ENCODE measurements at regions not wholly inside any gene's neighbourhood (a gene's known extent, or its start where the extent isn't known, plus 50 kb on each side); places are given as distances from the start of the nearest gene placed in this dataset.

DNA sequence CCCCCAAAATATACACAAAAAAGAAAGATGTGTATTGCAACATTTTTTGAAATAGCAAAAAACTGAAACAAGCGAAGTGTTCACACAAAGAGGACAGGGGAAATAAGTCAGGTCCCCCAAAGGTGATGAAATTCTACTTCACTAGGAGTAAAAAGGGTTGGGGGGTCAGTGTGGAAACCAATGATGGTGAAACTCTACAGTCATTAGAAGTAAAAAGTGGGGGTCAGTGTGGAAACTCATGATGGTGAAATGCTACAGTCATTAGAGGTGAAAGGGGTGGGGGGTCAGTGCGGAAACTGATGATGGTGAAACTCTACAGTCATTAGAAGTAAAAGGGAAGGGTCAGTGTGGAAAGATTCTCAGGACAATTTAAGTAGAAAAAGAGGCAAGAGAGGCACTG, 298.2 kb downstream of the EIPR1 start:
- Histone ChIP-seq H3K27me3 (no peaks in the 10 kb centered on the region), H3K4me3 (no peak overlapping the region), H3K4me1 (replicated peaks in 1 of 2) (no peaks in the 10 kb centered on the region), H3K9me3 (replicated peaks in 1 of 3) (no peaks in the 10 kb centered on the region), H3K27ac (no peak overlapping the region), H3K36me3 (replicated peaks in 1 of 2) (no peaks in the 10 kb centered on the region)
- intact Hi-C loops (cut with DNase I), result no loop called here
- 72 to 88% (median 83%) methylated on average over 2 of the region's 2 CpGs for WGBS, 4 donors
- TF ChIP-seq POLR2A (IDR thresholded peaks at IDR 0.05), result no peak
- TF ChIP-seq, protein P1, sequence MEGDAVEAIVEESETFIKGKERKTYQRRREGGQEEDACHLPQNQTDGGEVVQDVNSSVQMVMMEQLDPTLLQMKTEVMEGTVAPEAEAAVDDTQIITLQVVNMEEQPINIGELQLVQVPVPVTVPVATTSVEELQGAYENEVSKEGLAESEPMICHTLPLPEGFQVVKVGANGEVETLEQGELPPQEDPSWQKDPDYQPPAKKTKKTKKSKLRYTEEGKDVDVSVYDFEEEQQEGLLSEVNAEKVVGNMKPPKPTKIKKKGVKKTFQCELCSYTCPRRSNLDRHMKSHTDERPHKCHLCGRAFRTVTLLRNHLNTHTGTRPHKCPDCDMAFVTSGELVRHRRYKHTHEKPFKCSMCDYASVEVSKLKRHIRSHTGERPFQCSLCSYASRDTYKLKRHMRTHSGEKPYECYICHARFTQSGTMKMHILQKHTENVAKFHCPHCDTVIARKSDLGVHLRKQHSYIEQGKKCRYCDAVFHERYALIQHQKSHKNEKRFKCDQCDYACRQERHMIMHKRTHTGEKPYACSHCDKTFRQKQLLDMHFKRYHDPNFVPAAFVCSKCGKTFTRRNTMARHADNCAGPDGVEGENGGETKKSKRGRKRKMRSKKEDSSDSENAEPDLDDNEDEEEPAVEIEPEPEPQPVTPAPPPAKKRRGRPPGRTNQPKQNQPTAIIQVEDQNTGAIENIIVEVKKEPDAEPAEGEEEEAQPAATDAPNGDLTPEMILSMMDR (IDR thresholded peaks at IDR 0.05), result no peak
- DNase-seq, result no peak

- Histone ChIP-seq H3K27me3 (no peaks in the 10 kb centered on the region), H3K27ac (no peak overlapping the region), H3K36me3 (replicated peaks in 1 of 2) (no peaks in the 10 kb centered on the region), H3K4me3 (no peak overlapping the region), H3K4me1 (replicated peaks in 1 of 2) (no peaks in the 10 kb centered on the region), H3K9me3 (replicated peaks in 1 of 3) (no peaks in the 10 kb centered on the region)
- TF ChIP-seq POLR2A (IDR thresholded peaks at IDR 0.05), result no peak
- TF ChIP-seq, protein P1 (IDR thresholded peaks at IDR 0.05), result no peak
- no peak for DNase-seq
- WGBS, 4 donors, result 82 to 92% (median 89%) methylated on average over 4 of the region's 4 CpGs
- intact Hi-C loops (cut with DNase I), result no loop called here
These were observed 298.9 kb downstream of the EIPR1 start for GRCh38 chr2:3078684-3079083.

DNA sequence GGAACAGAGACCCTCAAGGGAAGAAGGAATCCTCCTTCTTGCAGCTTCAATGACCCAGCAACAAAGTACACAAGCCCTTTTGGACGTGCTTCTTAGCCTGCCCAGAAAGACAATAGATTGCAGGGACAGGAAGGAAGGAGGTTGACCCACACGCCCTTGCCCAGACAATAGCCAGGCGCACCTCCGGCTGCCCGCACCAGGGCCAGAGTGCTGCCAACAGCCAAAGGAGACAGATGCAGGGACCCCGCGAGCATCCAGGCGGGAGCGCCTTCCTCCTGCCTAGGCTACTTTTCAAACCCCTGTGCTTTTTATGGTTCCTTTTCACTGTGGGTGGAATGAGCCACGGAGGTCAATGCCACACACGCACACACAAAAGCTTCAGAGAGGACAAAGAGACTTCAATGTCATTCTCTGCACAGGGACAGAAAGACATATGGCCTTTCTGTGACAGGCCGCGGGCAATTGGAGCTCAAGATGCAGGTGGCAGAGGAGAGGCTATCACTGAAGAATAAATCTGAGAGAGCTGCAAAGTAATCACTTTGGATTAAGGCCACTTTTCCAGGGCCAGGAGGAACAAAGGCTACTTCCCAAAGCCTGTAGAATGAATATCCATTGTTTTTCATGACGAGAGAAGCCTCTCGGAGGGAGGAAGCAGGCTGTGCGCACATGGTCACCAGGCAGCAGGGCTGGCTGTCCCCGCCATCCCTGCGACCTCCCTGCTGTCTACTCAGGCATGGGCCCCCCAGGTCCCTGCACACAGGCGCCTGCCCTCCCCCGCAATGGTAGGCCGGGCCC, 300.6 kb downstream of the EIPR1 start:
- TF ChIP-seq, protein P1 (IDR thresholded peaks at IDR 0.05), result no peak
- TF ChIP-seq POLR2A (IDR thresholded peaks at IDR 0.05), result no peak

GRCh38 chr2:3075991-3076340, 301.7 kb downstream of the EIPR1 start:
- Histone ChIP-seq H3K36me3 (replicated peaks in 1 of 2) (no peaks in the 10 kb centered on the region), H3K9me3 (replicated peaks in 1 of 3) (no peaks in the 10 kb centered on the region), H3K27ac (no peak overlapping the region), H3K4me1 (replicated peaks in 1 of 2) (no peaks in the 10 kb centered on the region), H3K4me3 (no peak overlapping the region), H3K27me3 (no peaks in the 10 kb centered on the region)
- no peak for DNase-seq
- intact Hi-C loops (cut with DNase I), result no loop called here
- WGBS, 4 donors, result 88 to 100% (median 92%) methylated on average over 4 of the region's 4 CpGs
- TF ChIP-seq, protein P1 (IDR thresholded peaks at IDR 0.05), result no peak
- no peak for TF ChIP-seq POLR2A (IDR thresholded peaks at IDR 0.05)

More for the DNA sequence above, 300.6 kb downstream of the EIPR1 start:
- no peak overlapping the region for H3K4me3 ChIP-seq
- H3K4me1 ChIP-seq (replicated peaks in 1 of 2), result no peaks in the 10 kb centered on the region
- no peak overlapping the region for H3K27ac ChIP-seq
- H3K27me3 ChIP-seq, result no peaks in the 10 kb centered on the region
- DNase-seq, result no peak
- H3K36me3 ChIP-seq (replicated peaks in 1 of 2), result no peaks in the 10 kb centered on the region
- intact Hi-C loops (cut with DNase I), result no loop called here
- H3K9me3 ChIP-seq (replicated peaks in 1 of 3), result no peaks in the 10 kb centered on the region
- 71 to 78% (median 73%) methylated on average over 10 to 21 of the region's 21 CpGs for WGBS, 4 donors
